CD4-positive, CD25-positive, alpha-beta regulatory T cell (primary cell): ENCODE measurements at regions not wholly inside any gene's neighbourhood (a gene's known extent, or its start where the extent isn't known, plus 50 kb on each side); places are given as distances from the start of the nearest gene placed in this dataset.

Experiments used
- ATAC-seq, 2 donors: fragments of 150-1000 bp; cut with Tn5 transposase; one replicate each; pipeline ENCODE4 v1.10.0; 2021; ENCODE audit warnings: low read depth in 2 of 2, moderate number of reproducible peaks in 2 of 2, moderate library complexity in 1 of 2
- DNase-seq, 3 donors: peaks; one replicate each; pipeline versions ENCODE4 v3.0.0 to v3.0.0-alpha.2; 2012 to 2022; ENCODE audit warnings: mixed read lengths in 1 of 3
- H3K27ac ChIP-seq: one replicate; pipeline ENCODE4 v1.7.0; 2013; ENCODE audit warnings: mild to moderate bottlenecking, low read length; ENCODE audit not compliant: insufficient read depth, poor library complexity, severe bottlenecking
- H3K27me3 ChIP-seq: one replicate; pipeline ENCODE4 v1.7.0; 2013; ENCODE audit warnings: low read length; ENCODE audit not compliant: control insufficient read depth, insufficient read depth
- H3K36me3 ChIP-seq: one replicate; pipeline ENCODE4 v1.7.0; 2013; ENCODE audit warnings: mild to moderate bottlenecking, low read length, moderate library complexity; ENCODE audit not compliant: control insufficient read depth, insufficient read depth
- H3K4me1 ChIP-seq: 2 replicates; pipeline ENCODE4 v1.7.0; 2013; ENCODE audit warnings: mild to moderate bottlenecking, low read length; ENCODE audit not compliant: insufficient read depth, control insufficient read depth, poor library complexity, severe bottlenecking
- H3K4me3 ChIP-seq: one replicate; pipeline ENCODE4 v1.7.0; 2013; ENCODE audit warnings: low read depth, mild to moderate bottlenecking, low read length, moderate library complexity
- H3K9me3 ChIP-seq, 2 experiments: 1 replicate in 1 of 2; 2 replicates in 1 of 2; pipeline ENCODE4 v1.7.0; 2013; ENCODE audit warnings: low read length in 2 of 2, mild to moderate bottlenecking in 1 of 2, moderate library complexity in 1 of 2; ENCODE audit not compliant: control insufficient read depth in 2 of 2
- H3K27ac Mint-ChIP-seq, 3 donors: one replicate each; pipeline ENCODE4 v1.8.0; 2020 to 2022; ENCODE audit warnings: mild to moderate bottlenecking in 3 of 3, mixed read lengths in 3 of 3, moderate library complexity in 2 of 3
- H3K27me3 Mint-ChIP-seq: one replicate; pipeline ENCODE4 v1.8.0; 2022; ENCODE audit warnings: mild to moderate bottlenecking, mixed read lengths
- H3K36me3 Mint-ChIP-seq: one replicate; pipeline ENCODE4 v1.8.0; 2020; ENCODE audit warnings: mixed read lengths
- H3K4me1 Mint-ChIP-seq, 4 donors: one replicate each; pipeline ENCODE4 v1.8.0; 2020 to 2022; ENCODE audit warnings: mixed read lengths in 4 of 4, mild to moderate bottlenecking in 1 of 4
- H3K4me3 Mint-ChIP-seq, 4 donors: one replicate each; pipeline ENCODE4 v1.8.0; 2020 to 2022; ENCODE audit warnings: mild to moderate bottlenecking in 4 of 4, mixed read lengths in 4 of 4, moderate library complexity in 3 of 4
- H3K9me3 Mint-ChIP-seq, 7 donors: one replicate each; pipeline ENCODE4 v1.8.0; 2020 to 2022; ENCODE audit warnings: mixed read lengths in 7 of 7, mild to moderate bottlenecking in 3 of 7, moderate library complexity in 2 of 7

DNA sequence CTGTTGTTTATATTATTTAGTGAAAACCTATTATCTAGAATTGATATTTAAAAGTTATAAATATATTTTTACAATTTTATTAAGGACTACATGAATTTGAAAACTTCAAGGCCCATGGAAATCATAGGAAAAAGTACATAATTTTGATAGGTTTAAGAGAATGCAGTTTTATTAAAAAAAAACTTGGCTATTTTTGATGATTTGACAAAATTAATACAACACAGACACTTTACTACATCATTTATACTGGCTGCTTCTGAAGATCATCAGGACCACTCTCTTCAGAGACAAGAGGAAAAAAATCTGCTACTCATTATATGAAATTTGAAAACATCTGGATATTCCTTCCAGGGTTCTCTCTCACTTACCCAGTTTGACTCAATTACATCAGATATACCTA, 637.7 kb downstream of the BCKDHB start:
- no peak overlapping the region for H3K27ac ChIP-seq
- no peak for ATAC-seq
- Mint-ChIP-seq H3K27me3 (no peaks in the 10 kb centered on the region), H3K36me3 (no peaks in the 10 kb centered on the region), H3K4me3 (no peak overlapping the region), H3K9me3 (peaks cover 0 to 12% (median 4%) of the 10 kb centered on the region in 7 donors), H3K4me1 (no peaks in the 10 kb centered on the region), H3K27ac (no peak overlapping the region)
- no peaks in the 10 kb centered on the region for H3K27me3 ChIP-seq
- no peaks in the 10 kb centered on the region for H3K9me3 ChIP-seq
- H3K4me3 ChIP-seq = no peak overlapping the region
- DNase-seq = no peak
- no peaks in the 10 kb centered on the region for H3K36me3 ChIP-seq
- H3K4me1 ChIP-seq = no peaks in the 10 kb centered on the region

DNA sequence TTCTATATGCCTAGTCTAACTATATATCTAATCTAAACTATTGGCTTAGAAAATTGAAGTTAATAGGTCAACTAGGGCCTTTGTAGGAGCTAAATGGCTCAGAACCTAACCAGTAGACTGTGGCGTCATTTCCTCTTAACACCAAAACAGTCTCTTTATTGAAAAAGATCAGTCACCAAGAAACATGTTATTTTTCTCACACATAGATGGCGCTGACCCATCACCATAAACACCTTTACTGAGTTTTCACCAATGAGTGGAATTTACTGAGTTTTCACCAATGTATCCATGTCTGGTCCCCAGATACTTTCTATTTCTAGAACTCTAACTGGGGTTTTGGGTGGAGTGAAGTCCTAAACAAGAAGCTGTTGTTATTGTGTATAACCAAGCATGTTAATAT, 636.0 kb downstream of the BCKDHB start:
- H3K4me1 ChIP-seq = no peaks in the 10 kb centered on the region
- H3K27ac ChIP-seq = no peak overlapping the region
- H3K4me1 Mint-ChIP-seq = no peaks in the 10 kb centered on the region
- H3K9me3 Mint-ChIP-seq = peaks cover 0 to 12% (median 3%) of the 10 kb centered on the region in 7 donors
- H3K36me3 ChIP-seq = no peaks in the 10 kb centered on the region
- H3K27me3 ChIP-seq = no peaks in the 10 kb centered on the region
- no peaks in the 10 kb centered on the region for H3K36me3 Mint-ChIP-seq
- no peak overlapping the region for H3K4me3 ChIP-seq
- no peaks in the 10 kb centered on the region for H3K27me3 Mint-ChIP-seq
- ATAC-seq (no peak), DNase-seq (no peak)
- no peak overlapping the region for H3K4me3 Mint-ChIP-seq
- H3K27ac Mint-ChIP-seq = no peak overlapping the region
- no peaks in the 10 kb centered on the region for H3K9me3 ChIP-seq

DNA sequence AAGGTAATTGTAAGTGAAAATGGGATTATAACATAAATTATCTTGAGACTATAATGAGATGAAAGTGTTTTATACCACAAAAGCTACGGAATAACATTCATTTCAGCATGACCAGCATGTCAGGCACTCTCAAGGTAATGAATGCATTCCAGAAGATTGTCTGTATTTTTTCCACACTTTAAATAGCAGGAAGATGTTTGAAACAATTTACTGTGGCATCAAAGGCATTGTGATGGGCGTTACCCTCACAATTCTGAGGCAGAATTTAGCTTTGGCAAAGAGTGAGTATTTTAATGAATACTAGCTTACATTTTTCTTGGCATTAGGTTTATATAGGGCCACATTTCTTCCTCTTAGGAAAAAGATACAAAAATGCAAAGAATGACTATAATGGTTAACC, 627.2 kb downstream of the BCKDHB start:
- no peaks in the 10 kb centered on the region for H3K27me3 Mint-ChIP-seq
- ATAC-seq (no peak), DNase-seq (no peak)
- no peak overlapping the region for H3K27ac Mint-ChIP-seq
- Histone ChIP-seq H3K9me3 (no peaks in the 10 kb centered on the region), H3K36me3 (no peaks in the 10 kb centered on the region), H3K27me3 (no peaks in the 10 kb centered on the region), H3K27ac (no peak overlapping the region), H3K4me3 (no peak overlapping the region), H3K4me1 (no peaks in the 10 kb centered on the region)
- no peak overlapping the region for H3K4me3 Mint-ChIP-seq
- no peaks in the 10 kb centered on the region for H3K4me1 Mint-ChIP-seq
- no peaks in the 10 kb centered on the region for H3K36me3 Mint-ChIP-seq
- H3K9me3 Mint-ChIP-seq = peaks cover 0 to 13% (median 2%) of the 10 kb centered on the region in 7 donors

DNA sequence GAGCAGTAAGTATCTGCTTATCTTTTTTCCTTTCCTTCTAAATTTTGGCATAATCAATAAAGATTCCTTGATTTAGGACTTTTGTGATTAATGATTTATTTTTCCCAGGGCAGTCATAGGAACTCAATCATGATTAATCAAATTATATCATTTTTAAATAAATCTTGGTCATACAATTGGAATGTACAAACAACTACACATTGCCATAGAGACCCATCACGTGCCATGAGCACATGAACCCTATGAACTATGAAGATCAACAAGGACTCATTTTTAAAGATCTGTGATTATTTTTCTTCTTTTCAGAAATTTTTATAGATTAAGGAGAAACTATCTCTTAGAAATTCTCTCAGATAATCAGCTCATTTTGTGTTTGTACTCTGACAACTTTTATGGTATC, 622.4 kb downstream of the BCKDHB start:
- Histone ChIP-seq H3K36me3 (no peaks in the 10 kb centered on the region), H3K27ac (no peak overlapping the region), H3K9me3 (no peaks in the 10 kb centered on the region), H3K4me1 (no peaks in the 10 kb centered on the region), H3K4me3 (no peak overlapping the region), H3K27me3 (no peaks in the 10 kb centered on the region)
- Mint-ChIP-seq H3K27ac (no peak overlapping the region), H3K9me3 (peaks cover 0 to 9% (median 0%) of the 10 kb centered on the region in 7 donors), H3K4me3 (no peak overlapping the region), H3K4me1 (no peaks in the 10 kb centered on the region), H3K27me3 (no peaks in the 10 kb centered on the region), H3K36me3 (no peaks in the 10 kb centered on the region)
- ATAC-seq (no peak), DNase-seq (no peak)

DNA sequence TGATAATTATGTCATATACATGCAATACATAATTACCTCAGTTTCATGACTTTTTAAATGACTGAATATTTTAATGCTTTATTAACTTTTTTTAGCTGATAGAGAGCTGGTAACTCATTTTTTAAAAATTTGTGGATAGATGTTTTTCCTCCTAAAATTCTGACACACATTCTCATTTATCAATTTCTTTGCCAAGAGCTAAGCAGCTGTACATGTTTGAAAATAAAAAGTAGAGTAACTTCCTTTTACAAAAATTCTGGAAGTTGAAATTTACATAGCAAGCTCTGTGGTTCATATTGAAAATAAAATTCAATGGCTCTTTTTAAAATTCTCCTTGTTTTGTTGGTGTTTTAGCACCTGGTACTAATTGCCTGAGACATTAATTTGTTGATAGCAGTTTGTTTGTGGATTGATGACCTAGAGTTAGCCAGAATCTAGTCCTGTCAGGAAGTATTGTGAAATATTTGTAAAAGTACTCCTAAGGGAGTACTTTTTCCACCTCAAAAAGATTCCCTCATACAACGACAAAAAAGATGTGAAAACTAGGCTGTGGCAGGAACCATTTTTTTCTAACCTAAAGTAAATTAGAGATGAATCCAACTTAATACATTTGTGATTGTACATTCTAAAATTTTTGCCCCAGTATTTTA, 621.8 kb downstream of the BCKDHB start:
- Histone ChIP-seq H3K27me3 (no peaks in the 10 kb centered on the region), H3K36me3 (no peaks in the 10 kb centered on the region), H3K9me3 (no peaks in the 10 kb centered on the region), H3K4me3 (no peak overlapping the region), H3K4me1 (no peaks in the 10 kb centered on the region), H3K27ac (no peak overlapping the region)
- H3K27ac Mint-ChIP-seq = no peak overlapping the region
- no peaks in the 10 kb centered on the region for H3K27me3 Mint-ChIP-seq
- H3K36me3 Mint-ChIP-seq = no peaks in the 10 kb centered on the region
- ATAC-seq (no peak), DNase-seq (no peak)
- no peaks in the 10 kb centered on the region for H3K4me1 Mint-ChIP-seq
- H3K9me3 Mint-ChIP-seq = peaks cover 0 to 9% (median 0%) of the 10 kb centered on the region in 7 donors
- no peak overlapping the region for H3K4me3 Mint-ChIP-seq

DNA sequence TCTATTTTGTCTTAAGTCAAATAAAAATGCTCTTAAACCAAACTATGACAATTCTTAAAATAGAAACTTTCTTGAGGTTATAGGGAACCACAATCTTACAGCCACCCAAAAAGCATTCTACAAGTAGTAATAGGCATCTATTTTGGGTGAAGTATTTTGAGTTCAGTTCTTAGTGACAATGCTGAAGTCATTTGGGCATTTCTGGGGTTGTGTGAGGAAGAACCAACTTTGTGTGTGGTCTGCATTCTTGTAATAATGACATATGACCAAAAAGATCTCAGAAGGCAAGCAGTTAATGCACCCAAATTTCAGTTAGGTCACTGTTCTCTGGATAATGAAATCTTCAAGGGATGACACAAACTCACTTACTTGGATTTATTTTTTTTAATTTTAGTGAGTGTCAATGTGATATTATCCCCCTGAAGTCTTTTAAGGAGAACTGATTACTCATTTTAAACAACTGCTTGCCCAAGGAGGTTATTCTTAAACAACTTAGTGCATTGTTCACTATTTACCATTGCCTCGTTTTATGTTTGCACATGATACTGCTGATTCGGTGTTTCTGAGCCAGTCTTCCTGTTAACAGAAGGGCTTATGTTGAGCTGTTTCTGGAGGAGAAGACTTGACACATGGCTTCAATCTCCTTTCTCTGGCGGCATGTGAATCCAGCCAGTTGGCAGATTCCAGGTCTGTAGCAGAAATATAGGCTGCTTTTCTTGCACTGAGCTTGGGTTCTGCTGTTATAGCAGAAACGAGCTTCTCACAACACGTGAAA, 618.9 kb downstream of the BCKDHB start:
- H3K9me3 ChIP-seq = no peaks in the 10 kb centered on the region
- no peaks in the 10 kb centered on the region for H3K36me3 ChIP-seq
- no peaks in the 10 kb centered on the region for H3K36me3 Mint-ChIP-seq
- peaks cover 0 to 6% (median 0%) of the 10 kb centered on the region in 7 donors for H3K9me3 Mint-ChIP-seq
- no peak overlapping the region for H3K27ac Mint-ChIP-seq
- H3K27me3 ChIP-seq = no peaks in the 10 kb centered on the region
- no peak overlapping the region for H3K27ac ChIP-seq
- H3K4me3 ChIP-seq = no peak overlapping the region
- H3K4me1 Mint-ChIP-seq = no peaks in the 10 kb centered on the region
- H3K4me1 ChIP-seq = no peaks in the 10 kb centered on the region
- no peaks in the 10 kb centered on the region for H3K27me3 Mint-ChIP-seq
- no peak for ATAC-seq
- no peak for DNase-seq
- no peak overlapping the region for H3K4me3 Mint-ChIP-seq

DNA sequence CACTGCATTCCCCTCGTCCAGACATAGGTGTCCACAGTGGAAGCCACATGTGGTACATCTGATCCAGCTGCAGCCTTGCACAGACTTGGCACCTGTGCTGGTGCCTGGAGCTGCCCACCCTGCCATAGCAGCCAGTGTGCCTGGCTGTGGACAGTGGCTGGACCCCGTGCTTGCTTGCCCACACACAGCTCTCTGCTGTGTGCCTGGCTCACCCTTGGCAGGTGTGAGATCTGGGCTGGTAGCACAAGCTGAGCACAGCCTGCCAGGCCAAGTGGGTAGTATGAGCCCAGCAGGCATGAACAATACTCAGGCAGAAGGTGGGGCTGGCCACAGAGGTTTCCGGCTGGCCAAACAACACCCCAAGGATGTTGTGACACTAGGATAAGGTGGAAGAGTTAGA, 614.4 kb downstream of the BCKDHB start:
- no peak overlapping the region for H3K4me3 Mint-ChIP-seq
- ATAC-seq = no peak

DNA sequence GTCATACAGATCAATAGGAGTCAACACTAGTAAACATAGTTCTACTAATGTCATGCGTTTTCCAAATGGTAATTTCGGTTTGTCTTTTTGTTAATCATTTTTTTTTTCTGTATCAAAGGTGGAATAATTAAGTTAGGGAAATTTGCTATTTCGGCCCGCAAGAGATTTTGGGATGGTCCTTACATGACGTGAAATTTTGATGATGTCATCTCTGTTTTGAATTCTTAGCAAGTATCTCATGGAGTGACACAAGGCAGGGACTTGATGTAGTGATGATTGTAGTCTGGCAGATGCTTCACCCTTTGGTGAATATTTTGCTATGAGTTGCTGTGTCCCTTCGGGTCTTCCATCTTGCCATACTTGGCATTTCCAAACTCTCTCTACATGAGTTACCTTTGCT, 608.0 kb downstream of the BCKDHB start:
- Mint-ChIP-seq H3K27me3 (no peaks in the 10 kb centered on the region), H3K4me1 (no peaks in the 10 kb centered on the region), H3K27ac (no peak overlapping the region), H3K9me3 (peaks cover 0 to 5% (median 0%) of the 10 kb centered on the region in 7 donors), H3K36me3 (no peaks in the 10 kb centered on the region), H3K4me3 (no peak overlapping the region)
- Histone ChIP-seq H3K36me3 (no peaks in the 10 kb centered on the region), H3K4me1 (no peaks in the 10 kb centered on the region), H3K4me3 (no peak overlapping the region), H3K27me3 (no peaks in the 10 kb centered on the region), H3K27ac (no peak overlapping the region), H3K9me3 (no peaks in the 10 kb centered on the region)
- ATAC-seq = no peak
- no peak for DNase-seq

More for the DNA sequence above, 614.4 kb downstream of the BCKDHB start:
- H3K36me3 Mint-ChIP-seq = no peaks in the 10 kb centered on the region
- no peaks in the 10 kb centered on the region for H3K4me1 ChIP-seq
- H3K27ac Mint-ChIP-seq = no peak overlapping the region
- peaks cover 0 to 5% (median 0%) of the 10 kb centered on the region in 7 donors for H3K9me3 Mint-ChIP-seq
- no peak for DNase-seq
- no peaks in the 10 kb centered on the region for H3K27me3 Mint-ChIP-seq
- H3K4me1 Mint-ChIP-seq = no peaks in the 10 kb centered on the region
- H3K27ac ChIP-seq = no peak overlapping the region
- H3K27me3 ChIP-seq = no peaks in the 10 kb centered on the region
- no peak overlapping the region for H3K4me3 ChIP-seq
- no peaks in the 10 kb centered on the region for H3K9me3 ChIP-seq
- H3K36me3 ChIP-seq = no peaks in the 10 kb centered on the region
